HEK293 (cell line): ENCODE measurements at regions not wholly inside any gene's neighbourhood (a gene's known extent, or its start where the extent isn't known, plus 50 kb on each side); places are given as distances from the start of the nearest gene placed in this dataset.

Experiments
- CTCF ChIP-seq: fragments of 450-650 bp; formaldehyde crosslinking; IDR thresholded peaks from 2 replicates; pipeline ENCODE4 v1.5.1; 2016; ENCODE audit warnings: missing biosample characterization, missing genetic modification characterization
- KLF16 ChIP-seq: fragments of 450-650 bp; formaldehyde crosslinking; IDR thresholded peaks from 2 replicates; pipeline ENCODE4 v1.5.1; 2017; ENCODE audit warnings: missing biosample characterization, missing genetic modification characterization
- PATZ1 ChIP-seq: fragments of 450-650 bp; formaldehyde crosslinking; IDR thresholded peaks from 2 replicates; pipeline ENCODE4 v1.5.1; 2016; ENCODE audit warnings: missing biosample characterization, missing genetic modification characterization
- ZBTB1 ChIP-seq: fragments of 450-650 bp; formaldehyde crosslinking; IDR thresholded peaks from 2 replicates; pipeline ENCODE4 v1.5.1; 2016; ENCODE audit warnings: missing biosample characterization, missing genetic modification characterization
- ZFP41 ChIP-seq: fragments of 450-650 bp; formaldehyde crosslinking; IDR thresholded peaks from 2 replicates; pipeline ENCODE4 v1.5.1; 2016; ENCODE audit warnings: missing biosample characterization, missing genetic modification characterization, borderline replicate concordance
- ZNF121 ChIP-seq: fragments of 450-650 bp; formaldehyde crosslinking; IDR thresholded peaks from 2 replicates; pipeline ENCODE4 v1.5.1; 2016; ENCODE audit warnings: missing biosample characterization, missing genetic modification characterization
- ZNF280C ChIP-seq: fragments of 450-650 bp; formaldehyde crosslinking; IDR thresholded peaks from 2 replicates; pipeline ENCODE4 v1.5.1; 2016; ENCODE audit warnings: missing biosample characterization, missing genetic modification characterization
- ZNF311 ChIP-seq: fragments of 450-650 bp; formaldehyde crosslinking; IDR thresholded peaks from 2 replicates; pipeline ENCODE4 v1.5.1; 2017; ENCODE audit warnings: missing biosample characterization, missing genetic modification characterization, borderline replicate concordance
- ZNF768 ChIP-seq: fragments of 450-650 bp; formaldehyde crosslinking; IDR thresholded peaks from 2 replicates; pipeline ENCODE4 v1.5.1; 2018; ENCODE audit warnings: missing biosample characterization, mild to moderate bottlenecking, missing genetic modification characterization

GRCh38 chr6:106875782-106876321 lies 98.7 kb downstream of the CD24 start:
- no peak for TF ChIP-seq CTCF (tag by site-specific recombination)
- TF ChIP-seq ZNF121 (tag by site-specific recombination) = no peak
- no peak for TF ChIP-seq KLF16 (tag by site-specific recombination)
- TF ChIP-seq ZNF768 (tag by site-specific recombination) = no peak
- TF ChIP-seq ZBTB1 (tag by site-specific recombination) = no peak
- TF ChIP-seq ZNF280C (tag by site-specific recombination) = no peak
- no peak for TF ChIP-seq ZFP41 (tag by site-specific recombination)
- no peak for TF ChIP-seq ZNF311 (tag by site-specific recombination)
- no peak for TF ChIP-seq PATZ1
